GM23338 (cell line): ENCODE measurements at regions not wholly inside any gene's neighbourhood (a gene's known extent, or its start where the extent isn't known, plus 50 kb on each side); places are given as distances from the start of the nearest gene placed in this dataset.

ENCODE experiments used
- CREB1 ChIP-seq: fragments of 250-450 bp; sonication (Bioruptor Pico); IDR thresholded peaks from 2 replicates; pipeline ENCODE4 v1.5.0; 2020; ENCODE audit warnings: low read depth, mild to moderate bottlenecking, moderate library complexity
- EZH2 ChIP-seq: fragments of 200-600 bp; sonication (generic); IDR thresholded peaks from one replicate; pipeline ENCODE4 v1.8.0; 2017; ENCODE audit warnings: antibody characterized with exemption, mild to moderate bottlenecking, low read depth; ENCODE audit not compliant: unreplicated experiment
- EZH2phosphoT487 ChIP-seq: fragments of 200-600 bp; sonication (generic); IDR thresholded peaks from one replicate; pipeline ENCODE4 v1.8.1; 2018; ENCODE audit warnings: antibody characterized with exemption; ENCODE audit not compliant: unreplicated experiment
- JUNB ChIP-seq: IDR thresholded peaks from one replicate; pipeline ENCODE4 v1.6.1; 2016; ENCODE audit warnings: antibody characterized with exemption; ENCODE audit not compliant: unreplicated experiment
- POLR2AphosphoS5 ChIP-seq: IDR thresholded peaks from 2 replicates; pipeline ENCODE4 v1.6.1; 2016; ENCODE audit warnings: antibody characterized with exemption, low read depth
- STAT1 ChIP-seq: IDR thresholded peaks from one replicate; pipeline ENCODE4 v1.6.1; 2016; ENCODE audit warnings: antibody characterized with exemption; ENCODE audit not compliant: unreplicated experiment
- ZNF114 ChIP-seq: fragments of 250-450 bp; sonication (Bioruptor Pico); IDR thresholded peaks from 2 replicates; pipeline ENCODE4 v1.5.0; 2020; ENCODE audit warnings: mild to moderate bottlenecking, moderate library complexity
- ZNF331 ChIP-seq: fragments of 250-450 bp; sonication (Bioruptor Pico); IDR thresholded peaks from 2 replicates; pipeline ENCODE4 v1.5.0; 2020; ENCODE audit warnings: low read depth, mild to moderate bottlenecking, moderate library complexity
- TF ChIP-seq, protein P1 (sequence below), 2 experiments: fragments of 200-600 bp in 1 of 2; sonication (generic) in 1 of 2; conservative IDR thresholded peaks; 2 replicates each; pipeline versions ENCODE4 v1.5.1 to v1.6.1; 2016 to 2017; ENCODE audit warnings: antibody characterized with exemption in 2 of 2, low read depth in 2 of 2, mild to moderate bottlenecking in 2 of 2, moderate library complexity in 1 of 2
- TF ChIP-seq, protein P2 (sequence below): IDR thresholded peaks from one replicate; pipeline ENCODE4 v1.6.1; 2018; ENCODE audit warnings: antibody characterized with exemption; ENCODE audit not compliant: unreplicated experiment
- TF ChIP-seq, protein P3 (sequence below): fragments of 250-450 bp; sonication (Bioruptor Pico); IDR thresholded peaks from 2 replicates; pipeline ENCODE4 v1.5.0; 2020; ENCODE audit warnings: mild to moderate bottlenecking, moderate library complexity

DNA sequence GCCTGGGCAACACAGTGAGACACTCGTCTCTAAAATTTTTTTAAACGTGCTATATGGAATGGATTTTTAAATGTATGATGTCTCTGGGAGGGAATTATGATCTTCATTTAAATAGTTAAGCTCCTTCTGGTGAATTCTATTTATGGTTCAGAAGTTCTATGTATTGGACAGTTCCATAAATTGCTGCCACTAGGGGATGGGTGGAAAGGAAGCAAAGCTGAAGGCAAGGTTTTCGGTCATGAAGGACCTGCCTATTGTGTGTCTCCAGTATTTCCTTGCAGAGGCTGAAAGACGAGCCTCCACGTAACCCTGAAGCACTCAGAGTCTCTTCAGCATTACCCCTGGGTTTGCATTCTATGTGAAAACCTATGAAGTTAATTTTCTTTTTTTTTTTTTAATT, 451.5 kb upstream of the FAT1 start:
- TF ChIP-seq EZH2 (no peak), POLR2AphosphoS5 (no peak), CREB1 (CRISPR knock-in tag) (no peak), EZH2phosphoT487 (no peak), STAT1 (no peak), JUNB (no peak), ZNF114 (CRISPR knock-in tag) (no peak), ZNF331 (CRISPR knock-in tag) (no peak)
- TF ChIP-seq, protein P1, sequence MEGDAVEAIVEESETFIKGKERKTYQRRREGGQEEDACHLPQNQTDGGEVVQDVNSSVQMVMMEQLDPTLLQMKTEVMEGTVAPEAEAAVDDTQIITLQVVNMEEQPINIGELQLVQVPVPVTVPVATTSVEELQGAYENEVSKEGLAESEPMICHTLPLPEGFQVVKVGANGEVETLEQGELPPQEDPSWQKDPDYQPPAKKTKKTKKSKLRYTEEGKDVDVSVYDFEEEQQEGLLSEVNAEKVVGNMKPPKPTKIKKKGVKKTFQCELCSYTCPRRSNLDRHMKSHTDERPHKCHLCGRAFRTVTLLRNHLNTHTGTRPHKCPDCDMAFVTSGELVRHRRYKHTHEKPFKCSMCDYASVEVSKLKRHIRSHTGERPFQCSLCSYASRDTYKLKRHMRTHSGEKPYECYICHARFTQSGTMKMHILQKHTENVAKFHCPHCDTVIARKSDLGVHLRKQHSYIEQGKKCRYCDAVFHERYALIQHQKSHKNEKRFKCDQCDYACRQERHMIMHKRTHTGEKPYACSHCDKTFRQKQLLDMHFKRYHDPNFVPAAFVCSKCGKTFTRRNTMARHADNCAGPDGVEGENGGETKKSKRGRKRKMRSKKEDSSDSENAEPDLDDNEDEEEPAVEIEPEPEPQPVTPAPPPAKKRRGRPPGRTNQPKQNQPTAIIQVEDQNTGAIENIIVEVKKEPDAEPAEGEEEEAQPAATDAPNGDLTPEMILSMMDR (conservative IDR thresholded peaks at IDR 0.05; ENCODE audit: low read depth in 2 of 2): no peak; a peak in 1 of 4 replicates
- TF ChIP-seq, protein P2, sequence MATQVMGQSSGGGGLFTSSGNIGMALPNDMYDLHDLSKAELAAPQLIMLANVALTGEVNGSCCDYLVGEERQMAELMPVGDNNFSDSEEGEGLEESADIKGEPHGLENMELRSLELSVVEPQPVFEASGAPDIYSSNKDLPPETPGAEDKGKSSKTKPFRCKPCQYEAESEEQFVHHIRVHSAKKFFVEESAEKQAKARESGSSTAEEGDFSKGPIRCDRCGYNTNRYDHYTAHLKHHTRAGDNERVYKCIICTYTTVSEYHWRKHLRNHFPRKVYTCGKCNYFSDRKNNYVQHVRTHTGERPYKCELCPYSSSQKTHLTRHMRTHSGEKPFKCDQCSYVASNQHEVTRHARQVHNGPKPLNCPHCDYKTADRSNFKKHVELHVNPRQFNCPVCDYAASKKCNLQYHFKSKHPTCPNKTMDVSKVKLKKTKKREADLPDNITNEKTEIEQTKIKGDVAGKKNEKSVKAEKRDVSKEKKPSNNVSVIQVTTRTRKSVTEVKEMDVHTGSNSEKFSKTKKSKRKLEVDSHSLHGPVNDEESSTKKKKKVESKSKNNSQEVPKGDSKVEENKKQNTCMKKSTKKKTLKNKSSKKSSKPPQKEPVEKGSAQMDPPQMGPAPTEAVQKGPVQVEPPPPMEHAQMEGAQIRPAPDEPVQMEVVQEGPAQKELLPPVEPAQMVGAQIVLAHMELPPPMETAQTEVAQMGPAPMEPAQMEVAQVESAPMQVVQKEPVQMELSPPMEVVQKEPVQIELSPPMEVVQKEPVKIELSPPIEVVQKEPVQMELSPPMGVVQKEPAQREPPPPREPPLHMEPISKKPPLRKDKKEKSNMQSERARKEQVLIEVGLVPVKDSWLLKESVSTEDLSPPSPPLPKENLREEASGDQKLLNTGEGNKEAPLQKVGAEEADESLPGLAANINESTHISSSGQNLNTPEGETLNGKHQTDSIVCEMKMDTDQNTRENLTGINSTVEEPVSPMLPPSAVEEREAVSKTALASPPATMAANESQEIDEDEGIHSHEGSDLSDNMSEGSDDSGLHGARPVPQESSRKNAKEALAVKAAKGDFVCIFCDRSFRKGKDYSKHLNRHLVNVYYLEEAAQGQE: no peak
- TF ChIP-seq, protein P3, sequence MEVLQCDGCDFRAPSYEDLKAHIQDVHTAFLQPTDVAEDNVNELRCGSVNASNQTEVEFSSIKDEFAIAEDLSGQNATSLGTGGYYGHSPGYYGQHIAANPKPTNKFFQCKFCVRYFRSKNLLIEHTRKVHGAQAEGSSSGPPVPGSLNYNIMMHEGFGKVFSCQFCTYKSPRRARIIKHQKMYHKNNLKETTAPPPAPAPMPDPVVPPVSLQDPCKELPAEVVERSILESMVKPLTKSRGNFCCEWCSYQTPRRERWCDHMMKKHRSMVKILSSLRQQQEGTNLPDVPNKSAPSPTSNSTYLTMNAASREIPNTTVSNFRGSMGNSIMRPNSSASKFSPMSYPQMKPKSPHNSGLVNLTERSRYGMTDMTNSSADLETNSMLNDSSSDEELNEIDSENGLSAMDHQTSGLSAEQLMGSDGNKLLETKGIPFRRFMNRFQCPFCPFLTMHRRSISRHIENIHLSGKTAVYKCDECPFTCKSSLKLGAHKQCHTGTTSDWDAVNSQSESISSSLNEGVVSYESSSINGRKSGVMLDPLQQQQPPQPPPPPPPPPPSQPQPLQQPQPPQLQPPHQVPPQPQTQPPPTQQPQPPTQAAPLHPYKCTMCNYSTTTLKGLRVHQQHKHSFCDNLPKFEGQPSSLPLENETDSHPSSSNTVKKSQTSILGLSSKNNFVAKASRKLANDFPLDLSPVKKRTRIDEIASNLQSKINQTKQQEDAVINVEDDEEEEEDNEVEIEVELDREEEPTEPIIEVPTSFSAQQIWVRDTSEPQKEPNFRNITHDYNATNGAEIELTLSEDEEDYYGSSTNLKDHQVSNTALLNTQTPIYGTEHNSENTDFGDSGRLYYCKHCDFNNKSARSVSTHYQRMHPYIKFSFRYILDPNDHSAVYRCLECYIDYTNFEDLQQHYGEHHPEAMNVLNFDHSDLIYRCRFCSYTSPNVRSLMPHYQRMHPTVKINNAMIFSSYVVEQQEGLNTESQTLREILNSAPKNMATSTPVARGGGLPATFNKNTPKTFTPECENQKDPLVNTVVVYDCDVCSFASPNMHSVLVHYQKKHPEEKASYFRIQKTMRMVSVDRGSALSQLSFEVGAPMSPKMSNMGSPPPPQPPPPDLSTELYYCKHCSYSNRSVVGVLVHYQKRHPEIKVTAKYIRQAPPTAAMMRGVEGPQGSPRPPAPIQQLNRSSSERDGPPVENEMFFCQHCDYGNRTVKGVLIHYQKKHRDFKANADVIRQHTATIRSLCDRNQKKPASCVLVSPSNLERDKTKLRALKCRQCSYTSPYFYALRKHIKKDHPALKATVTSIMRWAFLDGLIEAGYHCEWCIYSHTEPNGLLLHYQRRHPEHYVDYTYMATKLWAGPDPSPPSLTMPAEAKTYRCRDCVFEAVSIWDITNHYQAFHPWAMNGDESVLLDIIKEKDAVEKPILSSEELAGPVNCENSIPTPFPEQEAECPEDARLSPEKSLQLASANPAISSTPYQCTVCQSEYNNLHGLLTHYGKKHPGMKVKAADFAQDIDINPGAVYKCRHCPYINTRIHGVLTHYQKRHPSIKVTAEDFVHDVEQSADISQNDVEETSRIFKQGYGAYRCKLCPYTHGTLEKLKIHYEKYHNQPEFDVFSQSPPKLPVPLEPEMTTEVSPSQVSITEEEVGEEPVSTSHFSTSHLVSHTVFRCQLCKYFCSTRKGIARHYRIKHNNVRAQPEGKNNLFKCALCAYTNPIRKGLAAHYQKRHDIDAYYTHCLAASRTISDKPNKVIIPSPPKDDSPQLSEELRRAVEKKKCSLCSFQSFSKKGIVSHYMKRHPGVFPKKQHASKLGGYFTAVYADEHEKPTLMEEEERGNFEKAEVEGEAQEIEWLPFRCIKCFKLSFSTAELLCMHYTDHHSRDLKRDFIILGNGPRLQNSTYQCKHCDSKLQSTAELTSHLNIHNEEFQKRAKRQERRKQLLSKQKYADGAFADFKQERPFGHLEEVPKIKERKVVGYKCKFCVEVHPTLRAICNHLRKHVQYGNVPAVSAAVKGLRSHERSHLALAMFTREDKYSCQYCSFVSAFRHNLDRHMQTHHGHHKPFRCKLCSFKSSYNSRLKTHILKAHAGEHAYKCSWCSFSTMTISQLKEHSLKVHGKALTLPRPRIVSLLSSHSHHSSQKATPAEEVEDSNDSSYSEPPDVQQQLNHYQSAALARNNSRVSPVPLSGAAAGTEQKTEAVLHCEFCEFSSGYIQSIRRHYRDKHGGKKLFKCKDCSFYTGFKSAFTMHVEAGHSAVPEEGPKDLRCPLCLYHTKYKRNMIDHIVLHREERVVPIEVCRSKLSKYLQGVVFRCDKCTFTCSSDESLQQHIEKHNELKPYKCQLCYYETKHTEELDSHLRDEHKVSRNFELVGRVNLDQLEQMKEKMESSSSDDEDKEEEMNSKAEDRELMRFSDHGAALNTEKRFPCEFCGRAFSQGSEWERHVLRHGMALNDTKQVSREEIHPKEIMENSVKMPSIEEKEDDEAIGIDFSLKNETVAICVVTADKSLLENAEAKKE: no peak
